Keratinocyte (primary cell): ENCODE measurements at regions not wholly inside any gene's neighbourhood (a gene's known extent, or its start where the extent isn't known, plus 50 kb on each side); places are given as distances from the start of the nearest gene placed in this dataset.

Experiments
- DNase-seq: peaks from one replicate; pipeline ENCODE4 v3.0.0-alpha.2; 2011; ENCODE audit warnings: low read depth, missing footprints, low spot score
- FAIRE-seq: peaks from 2 replicates; lab custom pipeline; 2011; peaks lifted over from hg19 to GRCh38; lab: Jason Lieb, UNC
- H2AFZ ChIP-seq: 2 replicates; pipeline ENCODE4 v1.6.0; 2012; ENCODE audit warnings: low read length, control low read depth, inconsistent platforms; ENCODE audit not compliant: control insufficient read depth
- H3K27ac ChIP-seq: 2 replicates; pipeline ENCODE4 v1.5.1; 2011; ENCODE audit warnings: low read length; ENCODE audit not compliant: control insufficient read depth, insufficient read depth
- H3K27me3 ChIP-seq: 3 replicates; pipeline ENCODE4 v1.6.0; 2011; ENCODE audit warnings: low read length; ENCODE audit not compliant: control insufficient read depth, insufficient read depth; ENCODE audit errors: extremely low read depth
- H3K36me3 ChIP-seq, 2 experiments: 2 replicates in 1 of 2; 3 replicates in 1 of 2; pipeline ENCODE4 v1.5.1; 2011; ENCODE audit warnings: low read length in 2 of 2, mild to moderate bottlenecking in 1 of 2; ENCODE audit not compliant: control insufficient read depth in 2 of 2, insufficient read depth in 2 of 2; ENCODE audit errors: extremely low read depth in 1 of 2
- H3K4me1 ChIP-seq: 3 replicates; pipeline ENCODE4 v1.5.1; 2011; ENCODE audit warnings: low read length; ENCODE audit not compliant: control insufficient read depth, insufficient read depth; ENCODE audit errors: extremely low read depth
- H3K4me2 ChIP-seq: 3 replicates; pipeline ENCODE4 v1.6.0; 2011; ENCODE audit warnings: low read depth, low read length; ENCODE audit not compliant: control insufficient read depth, insufficient read depth; ENCODE audit errors: extremely low read depth
- H3K4me3 ChIP-seq, 3 experiments: fragments of 200-600 bp in 1 of 3; sonication (generic) in 1 of 3; 2 replicates in 2 of 3; 3 replicates in 1 of 3; pipeline ENCODE4 v1.5.1; 2011 to 2016; ENCODE audit warnings: low read length in 3 of 3, mild to moderate bottlenecking in 3 of 3, control low read depth in 2 of 3, inconsistent platforms in 1 of 3, low read depth in 1 of 3, mixed read lengths in 1 of 3, mixed run types in 1 of 3, moderate library complexity in 1 of 3; ENCODE audit not compliant: control insufficient read depth in 2 of 3, insufficient read depth in 2 of 3; ENCODE audit errors: extremely low read depth in 1 of 3
- H3K79me2 ChIP-seq: 2 replicates; pipeline ENCODE4 v1.6.0; 2012; ENCODE audit warnings: low read length; ENCODE audit not compliant: control insufficient read depth, insufficient read depth
- H3K9ac ChIP-seq: 3 replicates; pipeline ENCODE4 v1.6.0; 2011; ENCODE audit warnings: low read length; ENCODE audit not compliant: control insufficient read depth, insufficient read depth; ENCODE audit errors: extremely low read depth
- H3K9me1 ChIP-seq: 3 replicates; pipeline ENCODE4 v1.6.0; 2011; ENCODE audit warnings: low read length; ENCODE audit not compliant: control insufficient read depth, insufficient read depth; ENCODE audit errors: extremely low read depth
- H3K9me3 ChIP-seq: 2 replicates; pipeline ENCODE4 v1.5.1; 2012; ENCODE audit warnings: low read depth, low read length; ENCODE audit not compliant: control insufficient read depth
- H4K20me1 ChIP-seq: 3 replicates; pipeline ENCODE4 v1.6.0; 2011; ENCODE audit warnings: low read length; ENCODE audit not compliant: control insufficient read depth, insufficient read depth; ENCODE audit errors: extremely low read depth
- CTCF ChIP-seq, 3 experiments: IDR thresholded peaks in 1 of 3; conservative IDR thresholded peaks in 1 of 3; optimal IDR thresholded peaks in 1 of 3; 2 replicates in 2 of 3; 3 replicates in 1 of 3; pipeline versions ENCODE3 to v1.5.1; 2011; ENCODE audit warnings: low read length in 3 of 3, mild to moderate bottlenecking in 3 of 3, moderate library complexity in 2 of 3, control low read depth in 1 of 3, inconsistent platforms in 1 of 3; ENCODE audit not compliant: insufficient read depth in 2 of 3; ENCODE audit errors: extremely low read depth in 1 of 3
- EZH2 ChIP-seq: IDR thresholded peaks from one replicate; pipeline ENCODE4 v1.6.1; 2012; ENCODE audit warnings: inconsistent platforms, mild to moderate bottlenecking, low read length, moderate library complexity
- dilution Hi-C: fragments of 300-500 bp; cut with MboI; formaldehyde crosslinking; loops from one replicate; pipeline ENCODE4 v1.7.0; 2020; ENCODE audit warnings: low sequenced_read_pairs; ENCODE audit not compliant: extremely low pct_ligation_motif_present

GRCh38 chr16:51640196-51640595, 489.1 kb upstream of the SALL1 start:
- dilution Hi-C loops = no loop called here
- DNase-seq = no peak
- H4K20me1 ChIP-seq = no peaks in the 10 kb centered on the region

GRCh38 chr16:51638339-51639135, 487.5 kb upstream of the SALL1 start:
- Histone ChIP-seq H3K4me1 (peaks cover 24% of the 10 kb centered on the region), H2AFZ (no peak overlapping the region), H3K36me3 (no peaks in the 10 kb centered on the region), H3K4me3 (no peak overlapping the region), H3K9me3 (no peaks in the 10 kb centered on the region), H3K9me1 (no peaks in the 10 kb centered on the region), H4K20me1 (no peaks in the 10 kb centered on the region), H3K4me2 (peak overlapping the region; percentile 63), H3K79me2 (no peaks in the 10 kb centered on the region), H3K9ac (no peak overlapping the region), H3K27ac (peak overlapping the region; percentile 64), H3K27me3 (no peaks in the 10 kb centered on the region)
- dilution Hi-C loops = no loop called here
- DNase-seq (no peak), FAIRE-seq (peak; percentile 64)
- TF ChIP-seq CTCF (optimal IDR thresholded peaks at IDR 0.05 in 1 of 3, IDR thresholded peaks at IDR 0.05 in 1 of 3, conservative IDR thresholded peaks at IDR 0.05 in 1 of 3; ENCODE audit: extremely low read depth in 1 of 3, insufficient read depth in 2 of 3, low read length in 3 of 3) = no peak
- TF ChIP-seq EZH2 = no peak

More at GRCh38 chr16:51640196-51640595, 489.1 kb upstream of the SALL1 start:
- TF ChIP-seq CTCF (optimal IDR thresholded peaks at IDR 0.05 in 1 of 3, IDR thresholded peaks at IDR 0.05 in 1 of 3, conservative IDR thresholded peaks at IDR 0.05 in 1 of 3; ENCODE audit: extremely low read depth in 1 of 3, insufficient read depth in 2 of 3, low read length in 3 of 3) = no peak
- TF ChIP-seq EZH2 = no peak
- H3K27me3 ChIP-seq = no peaks in the 10 kb centered on the region
- H3K4me3 ChIP-seq = no peak overlapping the region
- H3K79me2 ChIP-seq = no peaks in the 10 kb centered on the region
- no peak for FAIRE-seq
- no peak overlapping the region for H3K9ac ChIP-seq
- H3K36me3 ChIP-seq = no peaks in the 10 kb centered on the region
- H3K9me1 ChIP-seq = no peaks in the 10 kb centered on the region
- no peaks in the 10 kb centered on the region for H3K9me3 ChIP-seq
- H3K4me1 ChIP-seq = peaks cover 24% of the 10 kb centered on the region
- H3K4me2 ChIP-seq = no peak overlapping the region
- no peak overlapping the region for H2AFZ ChIP-seq
- H3K27ac ChIP-seq = no peak overlapping the region
